H9 (cell line): ENCODE measurements at regions not wholly inside any gene's neighbourhood (a gene's known extent, or its start where the extent isn't known, plus 50 kb on each side); places are given as distances from the start of the nearest gene placed in this dataset.

ENCODE experiments used
- DNase-seq: peaks from one replicate; pipeline ENCODE4 v3.0.0-alpha.2; 2017
- H2AFZ ChIP-seq: one replicate; pipeline ENCODE4 v1.6.1; 2013; ENCODE audit warnings: mild to moderate bottlenecking, low read length, control low read depth, moderate library complexity
- H2AK5ac ChIP-seq: 2 replicates; pipeline ENCODE4 v1.6.1; 2013; ENCODE audit warnings: low read length, control low read depth, mixed read lengths; ENCODE audit not compliant: insufficient read length
- H2BK120ac ChIP-seq: one replicate; pipeline ENCODE4 v1.6.1; 2013; ENCODE audit warnings: low read depth, mild to moderate bottlenecking, low read length, control low read depth, inconsistent platforms; ENCODE audit not compliant: poor library complexity, severe bottlenecking
- H2BK12ac ChIP-seq: 2 replicates; pipeline ENCODE4 v1.6.1; 2013; ENCODE audit warnings: low read length, control low read depth, mixed read lengths, low read depth; ENCODE audit not compliant: insufficient read length
- H2BK15ac ChIP-seq: 2 replicates; pipeline ENCODE4 v1.6.1; 2013; ENCODE audit warnings: low read depth, low read length, control low read depth
- H2BK20ac ChIP-seq: one replicate; pipeline ENCODE4 v1.6.1; 2013; ENCODE audit warnings: low read depth, mild to moderate bottlenecking, low read length, control low read depth, inconsistent platforms; ENCODE audit not compliant: poor library complexity, severe bottlenecking
- H2BK5ac ChIP-seq: 2 replicates; pipeline ENCODE4 v1.6.1; 2013; ENCODE audit warnings: low read length, control low read depth, mixed read lengths; ENCODE audit not compliant: insufficient read length
- H3K14ac ChIP-seq: 2 replicates; pipeline ENCODE4 v1.6.1; 2013; ENCODE audit warnings: low read length, control low read depth; ENCODE audit not compliant: insufficient read depth
- H3K18ac ChIP-seq: 2 replicates; pipeline ENCODE4 v1.6.1; 2013; ENCODE audit warnings: low read depth, mild to moderate bottlenecking, mixed read lengths, low read length, control low read depth; ENCODE audit not compliant: insufficient read length
- H3K23ac ChIP-seq: 2 replicates; pipeline ENCODE4 v1.6.1; 2013; ENCODE audit warnings: low read length, control low read depth, mixed read lengths, low read depth; ENCODE audit not compliant: insufficient read length
- H3K23me2 ChIP-seq: 2 replicates; pipeline ENCODE4 v1.6.1; 2013; ENCODE audit warnings: low read depth, mild to moderate bottlenecking, mixed read lengths, low read length, control low read depth; ENCODE audit not compliant: insufficient read length, poor library complexity, severe bottlenecking
- H3K27ac ChIP-seq: 2 replicates; pipeline ENCODE4 v1.5.1; 2013; ENCODE audit warnings: low read length, control low read depth, mixed read lengths, low read depth; ENCODE audit not compliant: insufficient read length
- H3K27me3 ChIP-seq: 2 replicates; pipeline ENCODE4 v1.6.1; 2013; ENCODE audit warnings: low read length, control low read depth, inconsistent platforms; ENCODE audit not compliant: insufficient read depth
- H3K4ac ChIP-seq: 2 replicates; pipeline ENCODE4 v1.6.1; 2013; ENCODE audit warnings: low read depth, mild to moderate bottlenecking, control low read depth, inconsistent platforms, low read length, moderate library complexity
- H3K4me1 ChIP-seq: 2 replicates; pipeline ENCODE4 v1.6.1; 2013; ENCODE audit warnings: low read length, control low read depth, inconsistent platforms; ENCODE audit not compliant: insufficient read depth
- H3K4me2 ChIP-seq: 2 replicates; pipeline ENCODE4 v1.6.1; 2013; ENCODE audit warnings: low read length, control low read depth, mixed read lengths; ENCODE audit not compliant: insufficient read length, insufficient read depth
- H3K56ac ChIP-seq: 2 replicates; pipeline ENCODE4 v1.6.1; 2013; ENCODE audit warnings: low read depth, mild to moderate bottlenecking, mixed read lengths, low read length, control low read depth; ENCODE audit not compliant: insufficient read length
- H3K79me1 ChIP-seq: 2 replicates; pipeline ENCODE4 v1.6.1; 2013; ENCODE audit warnings: low read depth, mild to moderate bottlenecking, moderate library complexity, low read length, control low read depth, inconsistent platforms; ENCODE audit not compliant: insufficient read depth, poor library complexity, severe bottlenecking
- H3K79me2 ChIP-seq: 2 replicates; pipeline ENCODE4 v1.6.1; 2013; ENCODE audit warnings: low read length, control low read depth, inconsistent platforms; ENCODE audit not compliant: insufficient read depth
- H3K9ac ChIP-seq: 2 replicates; pipeline ENCODE4 v1.6.1; 2013; ENCODE audit warnings: low read length, control low read depth, mixed read lengths; ENCODE audit not compliant: insufficient read length; ENCODE audit errors: extremely low read depth
- H3K9me3 ChIP-seq: one replicate; pipeline ENCODE4 v1.6.1; 2013; ENCODE audit warnings: low read depth, low read length, inconsistent platforms; ENCODE audit not compliant: control insufficient read depth
- H3T11ph ChIP-seq: one replicate; pipeline ENCODE4 v1.6.1; 2013; ENCODE audit warnings: mild to moderate bottlenecking, low read length, control low read depth, inconsistent platforms
- H4K20me1 ChIP-seq: one replicate; pipeline ENCODE4 v1.6.1; 2013; ENCODE audit not compliant: control insufficient read depth, insufficient read length, insufficient read depth
- H4K5ac ChIP-seq: 2 replicates; pipeline ENCODE4 v1.6.1; 2013; ENCODE audit warnings: low read depth, mild to moderate bottlenecking, mixed read lengths, low read length, control low read depth; ENCODE audit not compliant: insufficient read length
- H4K8ac ChIP-seq: replicated peaks from 2 replicates; pipeline ENCODE4 v1.6.1; 2013; ENCODE audit warnings: low read length, control low read depth, mixed read lengths, low read depth; ENCODE audit not compliant: insufficient read length
- H4K91ac ChIP-seq: 2 replicates; pipeline ENCODE4 v1.6.1; 2013; ENCODE audit warnings: low read depth, mild to moderate bottlenecking, moderate library complexity, mixed read lengths, low read length, control low read depth; ENCODE audit not compliant: insufficient read length
- H3K27ac Mint-ChIP-seq, 3 experiments: 2 replicates in 2 of 3; 3 replicates in 1 of 3; pipeline ENCODE4 v1.8.0; 2020 to 2021; ENCODE audit warnings: mixed read lengths in 3 of 3, mild to moderate bottlenecking in 1 of 3, moderate library complexity in 1 of 3
- H3K27me3 Mint-ChIP-seq: 2 replicates; pipeline ENCODE4 v1.8.0; 2021; ENCODE audit warnings: low read depth, mild to moderate bottlenecking, moderate library complexity, mixed read lengths
- H3K36me3 Mint-ChIP-seq, 3 experiments: 2 replicates in 2 of 3; 3 replicates in 1 of 3; pipeline ENCODE4 v1.8.0; 2020 to 2021; ENCODE audit warnings: low read depth in 3 of 3, mixed read lengths in 3 of 3; ENCODE audit not compliant: insufficient read depth in 1 of 3
- H3K4me1 Mint-ChIP-seq, 2 experiments: 2 replicates each; pipeline ENCODE4 v1.8.0; 2020; ENCODE audit warnings: mixed read lengths in 2 of 2
- H3K4me3 Mint-ChIP-seq, 2 experiments: 2 replicates in 1 of 2; 3 replicates in 1 of 2; pipeline ENCODE4 v1.8.0; 2020 to 2021; ENCODE audit warnings: mild to moderate bottlenecking in 2 of 2, mixed read lengths in 2 of 2, moderate library complexity in 1 of 2
- H3K9me3 Mint-ChIP-seq, 2 experiments: 2 replicates in 1 of 2; 3 replicates in 1 of 2; pipeline ENCODE4 v1.8.0; 2020; ENCODE audit warnings: mild to moderate bottlenecking in 2 of 2, mixed read lengths in 2 of 2, moderate library complexity in 1 of 2
- CTCF ChIP-seq: fragments of 200-600 bp; sonication (generic); conservative IDR thresholded peaks from 3 replicates; pipeline ENCODE4 v1.8.0; 2021; ENCODE audit warnings: antibody characterized with exemption, mild to moderate bottlenecking
- WGBS: extraction: QIAGEN DNeasy Blood & Tissue Kit; methylation state at CpG from one replicate; pipeline ENCODE4 v1.1.7; 2013; ENCODE audit warnings: missing lambda C conversion rate, low lambda C conversion rate, mixed read lengths; ENCODE audit not compliant: insufficient read length; ENCODE audit errors: extremely low coverage; 5-methylcytosine and 5-hydroxymethylcytosine counted together

- Histone ChIP-seq H2BK15ac (no peak overlapping the region), H3K4ac (no peak overlapping the region), H3K14ac (no peak overlapping the region), H2BK20ac (no peak overlapping the region), H3K56ac (no peak overlapping the region), H2AK5ac (no peak overlapping the region), H3K27ac (no peak overlapping the region), H4K5ac (no peak overlapping the region), H2BK5ac (no peak overlapping the region), H3K9ac (no peak overlapping the region), H3K4me1 (no peaks in the 10 kb centered on the region), H3K79me1 (no peaks in the 10 kb centered on the region), H3K4me2 (no peak overlapping the region), H4K20me1 (no peaks in the 10 kb centered on the region), H3K27me3 (no peaks in the 10 kb centered on the region), H2BK12ac (no peak overlapping the region), H3K23me2 (no peaks in the 10 kb centered on the region), H4K91ac (no peak overlapping the region), H3K23ac (no peak overlapping the region), H3K18ac (no peak overlapping the region), H2BK120ac (no peak overlapping the region), H3K79me2 (no peaks in the 10 kb centered on the region), H2AFZ (no peak overlapping the region), H3T11ph (no peak overlapping the region), H3K9me3 (no peaks in the 10 kb centered on the region), H4K8ac (no peak overlapping the region)
- H3K27ac Mint-ChIP-seq = no peak overlapping the region
- peaks cover 10% of the 10 kb centered on the region in 2 experiments for H3K4me1 Mint-ChIP-seq
- H3K9me3 Mint-ChIP-seq = no peaks in the 10 kb centered on the region
- TF ChIP-seq CTCF = no peak
- no CpG with 5 or more reads among the region's 3 CpGs for WGBS
- DNase-seq = no peak
- H3K36me3 Mint-ChIP-seq = no peaks in the 10 kb centered on the region
- H3K4me3 Mint-ChIP-seq = no peak overlapping the region
- peaks cover 14% of the 10 kb centered on the region for H3K27me3 Mint-ChIP-seq
Observed at GRCh38 chr11:115092516-115092915, 411.7 kb downstream of the CADM1 start.
